ENCODE measurements at regions not wholly inside any gene's neighbourhood (a gene's known extent, or its start where the extent isn't known, plus 50 kb on each side); places are given as distances from the start of the nearest gene placed in this dataset.

GRCh38 chrX:126900937-126901336 is 81.4 kb downstream of the PRR32 start:
- TF ChIP-seq ZBTB21 (tag by site-specific recombination; IDR thresholded peaks at IDR 0.05), result no peak
- no peak for TF ChIP-seq YY2 (tag by site-specific recombination; IDR thresholded peaks at IDR 0.05)
- no peak for TF ChIP-seq CTCF (tag by site-specific recombination; IDR thresholded peaks at IDR 0.05)
- no peak for TF ChIP-seq ZNF146 (tag by site-specific recombination; IDR thresholded peaks at IDR 0.05)
- TF ChIP-seq WT1 (tag by site-specific recombination; IDR thresholded peaks at IDR 0.05), result no peak
- no peak for TF ChIP-seq PRDM1 (tag by site-specific recombination; IDR thresholded peaks at IDR 0.05)
- TF ChIP-seq ZFP41 (tag by site-specific recombination; IDR thresholded peaks at IDR 0.05; ENCODE audit: borderline replicate concordance), result no peak
- no peak for TF ChIP-seq ZBTB17 (tag by site-specific recombination; IDR thresholded peaks at IDR 0.05)
- no peak for TF ChIP-seq ZNF660 (tag by site-specific recombination; IDR thresholded peaks at IDR 0.05)
- no peak for TF ChIP-seq ZNF335 (tag by site-specific recombination; conservative IDR thresholded peaks at IDR 0.05)
- TF ChIP-seq PRDM10 (tag by site-specific recombination; IDR thresholded peaks at IDR 0.05), result no peak

Measured in HEK293 (cell line).